Smooth muscle cell (in vitro differentiated cells): ENCODE measurements at regions not wholly inside any gene's neighbourhood (a gene's known extent, or its start where the extent isn't known, plus 50 kb on each side); places are given as distances from the start of the nearest gene placed in this dataset.
A peak's percentile ranks its signal among the peaks of the same experiment; 100 is the strongest.

Experiments used
- DNase-seq: peaks from one replicate; lab custom pipeline; 2025; ENCODE audit not compliant: unreplicated experiment; lab: John Stamatoyannopoulos, UW
- H2AFZ ChIP-seq: fragments of 200-600 bp; sonication (generic); 2 replicates; pipeline ENCODE4 v1.6.0; 2016; ENCODE audit warnings: antibody characterized with exemption, low read depth, mild to moderate bottlenecking
- H3F3A ChIP-seq: fragments of 200-600 bp; sonication (generic); 2 replicates; pipeline ENCODE4 v1.6.0; 2017; ENCODE audit warnings: antibody characterized with exemption, low read depth
- H3K27ac ChIP-seq: fragments of 200-600 bp; sonication (generic); 2 replicates; pipeline ENCODE4 v1.5.1; 2016; ENCODE audit warnings: low read depth, mild to moderate bottlenecking
- H3K27me3 ChIP-seq: fragments of 200-600 bp; sonication (generic); 2 replicates; pipeline ENCODE4 v1.6.1; 2016; ENCODE audit warnings: low read depth, mild to moderate bottlenecking
- H3K36me3 ChIP-seq: fragments of 200-600 bp; sonication (generic); 2 replicates; pipeline ENCODE4 v1.5.1; 2016; ENCODE audit warnings: low read depth
- H3K4me1 ChIP-seq: fragments of 200-600 bp; sonication (generic); 2 replicates; pipeline ENCODE4 v1.5.1; 2016; ENCODE audit warnings: low read depth
- H3K4me2 ChIP-seq: fragments of 200-600 bp; sonication (generic); 2 replicates; pipeline ENCODE4 v1.6.0; 2016; ENCODE audit warnings: mild to moderate bottlenecking
- H3K4me3 ChIP-seq: fragments of 200-600 bp; sonication (generic); 2 replicates; pipeline ENCODE4 v1.5.1; 2016; ENCODE audit warnings: mild to moderate bottlenecking
- H3K79me2 ChIP-seq: fragments of 200-600 bp; sonication (generic); 2 replicates; pipeline ENCODE4 v1.6.0; 2016; ENCODE audit warnings: low read depth, mild to moderate bottlenecking
- H3K9ac ChIP-seq: fragments of 200-600 bp; sonication (generic); 2 replicates; pipeline ENCODE4 v1.6.0; 2016; ENCODE audit warnings: low read depth
- H3K9me3 ChIP-seq: fragments of 200-600 bp; sonication (generic); replicated peaks from 2 replicates; pipeline ENCODE4 v1.5.1; 2016; ENCODE audit warnings: low read depth
- H4K20me1 ChIP-seq: fragments of 200-600 bp; sonication (generic); 2 replicates; pipeline ENCODE4 v1.6.0; 2016; ENCODE audit warnings: low read depth
- CTCF ChIP-seq: fragments of 200-600 bp; sonication (generic); IDR thresholded peaks from 2 replicates; pipeline ENCODE4 v1.5.1; 2017; ENCODE audit warnings: borderline replicate concordance, mild to moderate bottlenecking, antibody characterized with exemption; ENCODE audit not compliant: insufficient read depth, poor library complexity, severe bottlenecking
- WGBS: methylation state at CpG from one replicate; pipeline ENCODE4 v1.1.7; 2016; ENCODE audit warnings: low lambda C conversion rate; 5-methylcytosine and 5-hydroxymethylcytosine counted together

- TF ChIP-seq CTCF = no peak
- no peak for DNase-seq
- Histone ChIP-seq H4K20me1 (no peaks in the 10 kb centered on the region), H3K4me3 (no peak overlapping the region), H3K9ac (no peak overlapping the region), H3K27me3 (no peaks in the 10 kb centered on the region), H3K4me2 (no peak overlapping the region), H3F3A (no peaks in the 10 kb centered on the region), H3K79me2 (no peaks in the 10 kb centered on the region), H3K36me3 (no peaks in the 10 kb centered on the region), H3K4me1 (no peaks in the 10 kb centered on the region), H2AFZ (no peak overlapping the region), H3K27ac (no peak overlapping the region), H3K9me3 (no peaks in the 10 kb centered on the region)
- WGBS = 90% methylated on average over 3 of the region's 3 CpGs
Observed at GRCh38 chr15:98501632-98502031, 146.7 kb upstream of the IGF1R start.

- Histone ChIP-seq H3K79me2 (no peaks in the 10 kb centered on the region), H3K27ac (no peak overlapping the region), H3K36me3 (no peaks in the 10 kb centered on the region), H3K27me3 (no peaks in the 10 kb centered on the region), H3K9ac (no peak overlapping the region), H3K4me3 (no peak overlapping the region), H4K20me1 (no peaks in the 10 kb centered on the region), H3K4me1 (no peaks in the 10 kb centered on the region), H3F3A (no peaks in the 10 kb centered on the region), H2AFZ (no peak overlapping the region), H3K9me3 (no peaks in the 10 kb centered on the region), H3K4me2 (peak overlapping the region; percentile 3)
- WGBS = 34% methylated on average over 8 of the region's 8 CpGs
- no peak for DNase-seq
- no peak for TF ChIP-seq CTCF
Observed at GRCh38 chr15:98503970-98504369, 144.4 kb upstream of the IGF1R start.

GRCh38 chr15:98504998-98505397, 143.3 kb upstream of the IGF1R start:
- no peak for DNase-seq
- H3K9me3 ChIP-seq = no peaks in the 10 kb centered on the region
- H3F3A ChIP-seq = no peaks in the 10 kb centered on the region
- H2AFZ ChIP-seq = no peak overlapping the region
- H3K79me2 ChIP-seq = no peaks in the 10 kb centered on the region
- H3K27ac ChIP-seq = no peak overlapping the region
- no peaks in the 10 kb centered on the region for H3K4me1 ChIP-seq
- WGBS = 98% methylated on average over 9 of the region's 9 CpGs
- no peak for TF ChIP-seq CTCF
- H3K4me2 ChIP-seq = no peak overlapping the region
- H3K9ac ChIP-seq = no peak overlapping the region
- H3K36me3 ChIP-seq = no peaks in the 10 kb centered on the region
- H3K27me3 ChIP-seq = no peaks in the 10 kb centered on the region
- no peaks in the 10 kb centered on the region for H4K20me1 ChIP-seq
- H3K4me3 ChIP-seq = no peak overlapping the region

- Histone ChIP-seq H3K4me1 (no peaks in the 10 kb centered on the region), H3K9me3 (no peaks in the 10 kb centered on the region), H3K4me2 (no peak overlapping the region), H3K4me3 (no peak overlapping the region), H3F3A (no peaks in the 10 kb centered on the region), H3K79me2 (no peaks in the 10 kb centered on the region), H3K36me3 (no peaks in the 10 kb centered on the region), H4K20me1 (no peaks in the 10 kb centered on the region), H3K27ac (no peak overlapping the region), H3K27me3 (no peaks in the 10 kb centered on the region), H3K9ac (no peak overlapping the region), H2AFZ (no peak overlapping the region)
- TF ChIP-seq CTCF = no peak
- no peak for DNase-seq
- 77% methylated on average over 7 of the region's 7 CpGs for whole genome bisulfite sequencing
Observed at GRCh38 chr15:98505611-98506031, 142.7 kb upstream of the IGF1R start.
